WTC11 (cell line): ENCODE measurements at regions not wholly inside any gene's neighbourhood (a gene's known extent, or its start where the extent isn't known, plus 50 kb on each side); places are given as distances from the start of the nearest gene placed in this dataset.

Experiments used
- CREB1 ChIP-seq: sonication (generic); formaldehyde crosslinking; IDR thresholded peaks from 2 replicates; pipeline ENCODE4 v1.8.0; 2023; ENCODE audit warnings: mild to moderate bottlenecking, missing genetic modification reagents
- CTCF ChIP-seq: fragments of 200-600 bp; IDR thresholded peaks from 2 replicates; pipeline ENCODE4 v1.8.0; 2022; ENCODE audit warnings: antibody characterized with exemption
- E2F1 ChIP-seq: sonication (generic); formaldehyde crosslinking; IDR thresholded peaks from 2 replicates; pipeline ENCODE4 v1.8.0; 2022; ENCODE audit warnings: mild to moderate bottlenecking, missing genetic modification reagents
- ESRRA ChIP-seq: sonication (generic); formaldehyde crosslinking; IDR thresholded peaks from 2 replicates; pipeline ENCODE4 v1.8.1; 2022; ENCODE audit warnings: mild to moderate bottlenecking, missing genetic modification reagents, borderline replicate concordance
- FOXJ3 ChIP-seq: sonication (generic); formaldehyde crosslinking; IDR thresholded peaks from 2 replicates; pipeline ENCODE4 v1.9.0; 2021; ENCODE audit warnings: missing genetic modification reagents, mild to moderate bottlenecking, borderline replicate concordance
- NFYB ChIP-seq: sonication (generic); formaldehyde crosslinking; conservative IDR thresholded peaks from 2 replicates; pipeline ENCODE4 v1.8.0; 2022; ENCODE audit warnings: low read depth, missing genetic modification reagents
- NR2C2 ChIP-seq: sonication (generic); formaldehyde crosslinking; IDR thresholded peaks from 2 replicates; pipeline ENCODE4 v1.8.0; 2022; ENCODE audit warnings: mild to moderate bottlenecking, missing genetic modification reagents
- RORB ChIP-seq: fragments of 250-450 bp; sonication (Bioruptor Pico); IDR thresholded peaks from 2 replicates; pipeline ENCODE4 v1.9.0; 2021; ENCODE audit warnings: mild to moderate bottlenecking
- USF2 ChIP-seq: sonication (generic); formaldehyde crosslinking; IDR thresholded peaks from 2 replicates; pipeline ENCODE4 v1.8.1; 2023; ENCODE audit warnings: mild to moderate bottlenecking, missing genetic modification reagents, moderate library complexity
- ZNF416 ChIP-seq: fragments of 250-450 bp; sonication (Bioruptor Pico); IDR thresholded peaks from 2 replicates; pipeline ENCODE4 v1.9.0; 2021; ENCODE audit warnings: mild to moderate bottlenecking, inconsistent platforms
- ZNF423 ChIP-seq: fragments of 250-450 bp; sonication (Bioruptor Pico); IDR thresholded peaks from 2 replicates; pipeline ENCODE4 v2.1.2; 2022; ENCODE audit warnings: mild to moderate bottlenecking, moderate library complexity
- TF ChIP-seq, protein P1 (sequence below): sonication (generic); formaldehyde crosslinking; IDR thresholded peaks from 2 replicates; pipeline ENCODE4 v1.8.0; 2022; ENCODE audit warnings: mild to moderate bottlenecking, missing genetic modification reagents
- TF ChIP-seq, protein P2 (sequence below): sonication (generic); formaldehyde crosslinking; IDR thresholded peaks from 2 replicates; pipeline ENCODE4 v1.8.0; 2022; ENCODE audit warnings: mild to moderate bottlenecking, missing genetic modification reagents
- TF ChIP-seq, protein P3 (sequence below): fragments of 250-450 bp; sonication (Bioruptor Pico); IDR thresholded peaks from 2 replicates; pipeline ENCODE4 v1.9.0; 2021; ENCODE audit warnings: moderate library complexity, mild to moderate bottlenecking, inconsistent platforms, borderline replicate concordance

GRCh38 chr20:24789877-24790276 lies 159.2 kb upstream of the CST7 start:
- TF ChIP-seq NFYB (CRISPR knock-in tag) (no peak), ZNF423 (CRISPR knock-in tag) (no peak), CTCF (no peak), RORB (CRISPR knock-in tag) (no peak), USF2 (CRISPR knock-in tag) (no peak), FOXJ3 (CRISPR knock-in tag) (no peak), E2F1 (CRISPR knock-in tag) (no peak), ZNF416 (no peak), NR2C2 (CRISPR knock-in tag) (no peak), ESRRA (CRISPR knock-in tag) (no peak), CREB1 (CRISPR knock-in tag) (no peak)
- TF ChIP-seq, protein P1, sequence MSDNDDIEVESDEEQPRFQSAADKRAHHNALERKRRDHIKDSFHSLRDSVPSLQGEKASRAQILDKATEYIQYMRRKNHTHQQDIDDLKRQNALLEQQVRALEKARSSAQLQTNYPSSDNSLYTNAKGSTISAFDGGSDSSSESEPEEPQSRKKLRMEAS (CRISPR knock-in tag) = no peak
- TF ChIP-seq, protein P2, sequence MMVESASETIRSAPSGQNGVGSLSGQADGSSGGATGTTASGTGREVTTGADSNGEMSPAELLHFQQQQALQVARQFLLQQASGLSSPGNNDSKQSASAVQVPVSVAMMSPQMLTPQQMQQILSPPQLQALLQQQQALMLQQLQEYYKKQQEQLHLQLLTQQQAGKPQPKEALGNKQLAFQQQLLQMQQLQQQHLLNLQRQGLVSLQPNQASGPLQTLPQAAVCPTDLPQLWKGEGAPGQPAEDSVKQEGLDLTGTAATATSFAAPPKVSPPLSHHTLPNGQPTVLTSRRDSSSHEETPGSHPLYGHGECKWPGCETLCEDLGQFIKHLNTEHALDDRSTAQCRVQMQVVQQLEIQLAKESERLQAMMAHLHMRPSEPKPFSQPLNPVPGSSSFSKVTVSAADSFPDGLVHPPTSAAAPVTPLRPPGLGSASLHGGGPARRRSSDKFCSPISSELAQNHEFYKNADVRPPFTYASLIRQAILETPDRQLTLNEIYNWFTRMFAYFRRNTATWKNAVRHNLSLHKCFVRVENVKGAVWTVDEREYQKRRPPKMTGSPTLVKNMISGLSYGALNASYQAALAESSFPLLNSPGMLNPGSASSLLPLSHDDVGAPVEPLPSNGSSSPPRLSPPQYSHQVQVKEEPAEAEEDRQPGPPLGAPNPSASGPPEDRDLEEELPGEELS (CRISPR knock-in tag) = no peak
- TF ChIP-seq, protein P3, sequence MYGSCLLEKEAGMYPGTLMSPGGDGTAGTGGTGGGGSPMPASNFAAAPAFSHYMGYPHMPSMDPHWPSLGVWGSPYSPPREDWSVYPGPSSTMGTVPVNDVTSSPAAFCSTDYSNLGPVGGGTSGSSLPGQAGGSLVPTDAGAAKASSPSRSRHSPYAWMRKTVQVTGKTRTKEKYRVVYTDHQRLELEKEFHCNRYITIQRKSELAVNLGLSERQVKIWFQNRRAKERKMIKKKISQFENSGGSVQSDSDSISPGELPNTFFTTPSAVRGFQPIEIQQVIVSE (CRISPR knock-in tag) = no peak
